Mesenchymal stem cell (in vitro differentiated cells and primary cell): ENCODE measurements at regions not wholly inside any gene's neighbourhood (a gene's known extent, or its start where the extent isn't known, plus 50 kb on each side); places are given as distances from the start of the nearest gene placed in this dataset.

Experiments used
- DNase-seq: peaks from one replicate; pipeline ENCODE4 v3.0.0-alpha.2; 2013
- H2AFZ ChIP-seq: one replicate; pipeline ENCODE4 v1.6.1; 2013; ENCODE audit warnings: low read depth, mild to moderate bottlenecking, control low read depth, inconsistent platforms, low read length, moderate library complexity
- H2AK5ac ChIP-seq: 2 replicates; pipeline ENCODE4 v1.6.1; 2013; ENCODE audit warnings: low read length, moderate library complexity, mild to moderate bottlenecking, inconsistent platforms; ENCODE audit not compliant: severe bottlenecking
- H2BK120ac ChIP-seq: one replicate; pipeline ENCODE4 v1.6.1; 2013; ENCODE audit warnings: low read depth, mild to moderate bottlenecking, inconsistent platforms, low read length, moderate library complexity
- H2BK12ac ChIP-seq, 2 experiments: one replicate each; pipeline ENCODE4 v1.6.1; 2013; ENCODE audit warnings: inconsistent platforms in 2 of 2, low read length in 2 of 2, mild to moderate bottlenecking in 2 of 2, moderate library complexity in 2 of 2, control low read depth in 1 of 2
- H2BK15ac ChIP-seq: one replicate; pipeline ENCODE4 v1.6.1; 2013; ENCODE audit warnings: mild to moderate bottlenecking, low read depth, inconsistent platforms; ENCODE audit not compliant: poor library complexity, severe bottlenecking
- H2BK5ac ChIP-seq: 2 replicates; pipeline ENCODE4 v1.6.1; 2013; ENCODE audit warnings: low read depth, mild to moderate bottlenecking, low read length, control low read depth, inconsistent platforms; ENCODE audit not compliant: poor library complexity, severe bottlenecking
- H3K14ac ChIP-seq, 2 experiments: one replicate each; pipeline ENCODE4 v1.6.1; 2013; ENCODE audit warnings: inconsistent platforms in 2 of 2, low read length in 2 of 2, control low read depth in 1 of 2, mild to moderate bottlenecking in 1 of 2, moderate library complexity in 1 of 2
- H3K18ac ChIP-seq, 2 experiments: one replicate each; pipeline ENCODE4 v1.6.1; 2013; ENCODE audit warnings: inconsistent platforms in 2 of 2, low read length in 2 of 2, control low read depth in 1 of 2, low read depth in 1 of 2, mild to moderate bottlenecking in 1 of 2
- H3K23ac ChIP-seq, 2 experiments: one replicate each; pipeline ENCODE4 v1.6.1; 2013; ENCODE audit warnings: inconsistent platforms in 2 of 2, low read length in 2 of 2, mild to moderate bottlenecking in 2 of 2, moderate library complexity in 2 of 2, control low read depth in 1 of 2
- H3K27ac ChIP-seq: 2 replicates; pipeline ENCODE4 v1.5.1; 2013; ENCODE audit warnings: mild to moderate bottlenecking, moderate library complexity, low read length, control low read depth, inconsistent platforms; ENCODE audit not compliant: poor library complexity, severe bottlenecking
- H3K27me3 ChIP-seq, 2 experiments: 2 replicates each; pipeline versions ENCODE4 v1.6.1 to v1.7.0; 2013; ENCODE audit warnings: low read length in 2 of 2, mild to moderate bottlenecking in 2 of 2, moderate library complexity in 2 of 2, control low read depth in 1 of 2, inconsistent platforms in 1 of 2; ENCODE audit not compliant: control insufficient read depth in 1 of 2, insufficient read depth in 1 of 2
- H3K36me3 ChIP-seq, 2 experiments: 2 replicates each; pipeline versions ENCODE4 v1.6.1 to v1.7.0; 2013; ENCODE audit warnings: low read length in 2 of 2, control low read depth in 1 of 2, inconsistent platforms in 1 of 2, low read depth in 1 of 2, mild to moderate bottlenecking in 1 of 2; ENCODE audit not compliant: insufficient read depth in 2 of 2, control insufficient read depth in 1 of 2
- H3K4ac ChIP-seq, 2 experiments: one replicate each; pipeline ENCODE4 v1.6.1; 2013; ENCODE audit warnings: inconsistent platforms in 2 of 2, low read length in 2 of 2, mild to moderate bottlenecking in 2 of 2, moderate library complexity in 2 of 2, control low read depth in 1 of 2, low read depth in 1 of 2
- H3K4me1 ChIP-seq: 2 replicates; pipeline ENCODE4 v1.6.1; 2013; ENCODE audit warnings: low read depth, low read length, control low read depth; ENCODE audit not compliant: control insufficient read depth, insufficient read depth
- H3K4me2 ChIP-seq: 2 replicates; pipeline ENCODE4 v1.6.1; 2013; ENCODE audit warnings: low read length, mild to moderate bottlenecking, inconsistent platforms; ENCODE audit not compliant: poor library complexity, severe bottlenecking
- H3K4me3 ChIP-seq, 2 experiments: 2 replicates each; pipeline versions ENCODE4 v1.5.1 to v1.7.0; 2013; ENCODE audit warnings: low read length in 2 of 2, mild to moderate bottlenecking in 2 of 2, control low read depth in 1 of 2, low read depth in 1 of 2; ENCODE audit not compliant: insufficient read depth in 1 of 2
- H3K79me1 ChIP-seq: replicated peaks from 2 replicates; pipeline ENCODE4 v1.6.1; 2013; ENCODE audit warnings: mild to moderate bottlenecking, control low read depth, low read length, inconsistent platforms; ENCODE audit not compliant: poor library complexity, severe bottlenecking
- H3K9ac ChIP-seq: 2 replicates; pipeline ENCODE4 v1.7.0; 2013; ENCODE audit warnings: mild to moderate bottlenecking, low read length, moderate library complexity
- H3K9me3 ChIP-seq: 2 replicates; pipeline ENCODE4 v1.7.0; 2013; ENCODE audit warnings: mild to moderate bottlenecking, low read length; ENCODE audit not compliant: control insufficient read depth
- H4K8ac ChIP-seq: one replicate; pipeline ENCODE4 v1.6.1; 2013; ENCODE audit warnings: inconsistent platforms, mild to moderate bottlenecking, low read length, moderate library complexity
- H4K91ac ChIP-seq: one replicate; pipeline ENCODE4 v1.6.1; 2013; ENCODE audit warnings: mild to moderate bottlenecking, low read length, inconsistent platforms
- WGBS: methylation state at CpG from one replicate; pipeline ENCODE4 v1.1.7; 2013; ENCODE audit warnings: mixed read lengths; 5-methylcytosine and 5-hydroxymethylcytosine counted together

DNA sequence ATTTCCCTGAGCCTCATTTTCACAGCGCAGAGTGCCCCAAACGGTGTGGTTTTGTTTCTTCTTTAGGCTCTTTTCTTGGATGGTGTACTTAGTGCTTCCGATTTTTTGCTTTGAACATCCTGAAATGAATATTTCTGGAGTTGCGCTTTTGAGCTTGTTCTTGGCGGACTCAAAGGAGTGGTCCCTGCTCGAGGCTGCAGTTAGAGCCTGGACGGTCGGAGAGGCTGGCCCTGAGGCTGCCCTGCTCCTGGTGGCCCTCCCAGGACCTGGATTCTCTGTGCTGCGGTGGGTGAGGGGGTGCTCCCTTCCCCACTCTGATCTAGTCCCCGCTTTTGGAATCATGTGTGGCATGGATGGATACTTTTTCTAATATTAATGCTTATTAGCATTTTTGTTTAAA, 291.8 kb upstream of the IRX4 start:
- DNase-seq: no peak
- H3K14ac ChIP-seq: no peak overlapping the region

DNA sequence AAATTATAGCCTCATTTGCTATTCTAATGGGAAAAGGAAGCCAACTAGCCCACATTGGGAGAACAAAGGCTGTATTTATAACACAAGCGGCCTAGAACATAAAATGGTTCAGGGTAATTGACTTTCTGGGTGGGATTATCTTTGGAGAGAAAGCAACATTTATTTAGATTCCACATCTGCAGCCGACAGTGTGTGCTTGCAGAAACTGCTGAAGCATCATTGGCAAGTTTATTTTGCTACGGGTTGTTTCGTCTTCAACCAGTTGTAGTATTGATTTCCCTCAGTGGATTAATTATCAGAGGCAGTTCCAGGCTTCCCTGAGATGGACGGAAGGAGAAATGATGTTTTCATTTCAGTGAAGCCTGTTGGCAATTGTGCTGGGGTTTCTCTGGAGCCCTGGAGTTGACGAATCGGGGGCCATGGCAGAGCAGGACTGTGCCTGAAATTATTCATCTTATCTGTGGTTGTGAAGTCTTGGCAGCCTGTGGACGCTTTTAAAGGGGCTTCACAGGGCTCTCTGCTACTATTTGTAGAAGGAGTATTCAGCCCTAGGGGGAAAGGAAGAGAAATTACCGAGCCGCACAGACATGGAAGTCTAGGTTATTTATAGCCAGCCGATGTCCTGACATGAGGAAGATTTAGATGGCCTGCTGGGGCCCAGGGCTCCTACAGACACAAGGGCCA, 290.6 kb upstream of the IRX4 start:
- H3K4me3 ChIP-seq: no peak overlapping the region
- no peak overlapping the region for H3K14ac ChIP-seq
- peaks cover 0 to 68% of the 10 kb centered on the region in 2 experiments for H3K27me3 ChIP-seq
- WGBS: 34% methylated on average over 11 of the region's 11 CpGs
- H3K9ac ChIP-seq: no peak overlapping the region
- no peak overlapping the region for H2BK120ac ChIP-seq
- H2BK5ac ChIP-seq: no peak overlapping the region
- H3K9me3 ChIP-seq: no peaks in the 10 kb centered on the region
- no peak overlapping the region for H4K8ac ChIP-seq
- H3K27ac ChIP-seq: no peak overlapping the region
- no peak overlapping the region for H2BK15ac ChIP-seq
- no peaks in the 10 kb centered on the region for H3K4me1 ChIP-seq
- H2BK12ac ChIP-seq: no peak overlapping the region
- H2AFZ ChIP-seq: no peak overlapping the region
- H3K79me1 ChIP-seq: no peaks in the 10 kb centered on the region
- no peak for DNase-seq
- H3K4ac ChIP-seq: no peak overlapping the region
- no peak overlapping the region for H2AK5ac ChIP-seq
- no peak overlapping the region for H3K18ac ChIP-seq
- H4K91ac ChIP-seq: no peak overlapping the region
- H3K4me2 ChIP-seq: no peak overlapping the region
- H3K36me3 ChIP-seq: no peaks in the 10 kb centered on the region
- H3K23ac ChIP-seq: no peak overlapping the region

More for the DNA sequence above, 291.8 kb upstream of the IRX4 start:
- Histone ChIP-seq H2BK12ac (no peak overlapping the region), H3K9ac (no peak overlapping the region), H2BK15ac (no peak overlapping the region), H2BK5ac (no peak overlapping the region), H2AFZ (no peak overlapping the region), H3K4ac (no peak overlapping the region), H2AK5ac (no peak overlapping the region), H2BK120ac (no peak overlapping the region), H3K18ac (no peak overlapping the region), H3K4me1 (no peaks in the 10 kb centered on the region), H3K36me3 (no peaks in the 10 kb centered on the region), H3K79me1 (no peaks in the 10 kb centered on the region), H4K8ac (no peak overlapping the region), H3K4me2 (no peak overlapping the region), H4K91ac (no peak overlapping the region), H3K9me3 (no peaks in the 10 kb centered on the region), H3K27ac (no peak overlapping the region), H3K27me3 (peaks cover 0 to 60% of the 10 kb centered on the region in 2 experiments), H3K4me3 (no peak overlapping the region), H3K23ac (no peak overlapping the region)
- WGBS: 78% methylated on average over 8 of the region's 10 CpGs

DNA sequence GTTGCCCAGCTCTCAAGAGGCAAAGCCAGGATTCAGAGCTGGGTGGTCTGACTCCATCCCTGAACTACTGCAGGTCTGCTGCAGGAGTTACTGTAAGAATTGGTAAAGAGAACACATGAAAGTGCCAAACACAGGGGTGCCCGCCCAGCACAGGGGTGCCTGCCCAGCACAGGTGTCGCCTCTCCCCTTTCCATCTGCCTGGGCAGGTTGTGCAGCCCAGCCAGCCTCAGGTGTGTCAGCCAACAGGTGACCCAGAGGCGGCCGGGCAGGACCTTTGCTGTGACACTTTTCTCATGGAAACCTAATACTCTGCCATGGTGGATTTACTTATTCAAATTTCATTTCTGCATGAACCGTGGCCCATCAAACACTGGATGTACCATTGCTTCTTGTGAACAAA, 289.7 kb upstream of the IRX4 start:
- Histone ChIP-seq H3K18ac (no peak overlapping the region), H3K9ac (no peak overlapping the region), H3K4ac (no peak overlapping the region), H3K14ac (no peak overlapping the region), H4K91ac (no peak overlapping the region), H3K27me3 (peaks cover 0 to 69% of the 10 kb centered on the region in 2 experiments), H2BK5ac (no peak overlapping the region), H3K23ac (no peak overlapping the region), H3K36me3 (no peaks in the 10 kb centered on the region), H3K4me3 (no peak overlapping the region), H2BK12ac (no peak overlapping the region), H2BK120ac (no peak overlapping the region), H3K4me2 (no peak overlapping the region), H2BK15ac (no peak overlapping the region), H2AFZ (no peak overlapping the region), H3K4me1 (no peaks in the 10 kb centered on the region), H2AK5ac (no peak overlapping the region), H3K27ac (no peak overlapping the region), H3K79me1 (no peaks in the 10 kb centered on the region), H3K9me3 (no peaks in the 10 kb centered on the region), H4K8ac (no peak overlapping the region)
- no peak for DNase-seq
- 70% methylated on average over 5 of the region's 5 CpGs for whole genome bisulfite sequencing

DNA sequence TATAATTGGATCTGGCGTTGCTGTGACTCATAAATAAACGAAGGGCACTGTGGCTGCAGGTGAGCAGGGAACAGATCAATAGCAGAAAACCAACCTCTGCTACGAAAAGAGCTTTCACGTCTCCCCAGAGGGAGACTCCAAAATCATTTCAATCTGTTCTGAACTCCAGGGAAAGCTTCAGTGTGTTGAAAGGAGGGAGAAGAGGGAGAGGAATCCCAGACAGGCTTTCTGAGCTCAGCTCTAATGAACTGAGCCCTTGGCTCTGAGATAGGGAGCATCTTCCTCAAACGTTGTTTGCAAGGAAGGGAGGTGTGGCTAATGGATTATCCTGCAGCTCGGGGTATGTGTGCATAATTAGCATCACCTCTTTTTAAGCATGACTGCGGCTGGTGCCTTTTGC, 288.0 kb upstream of the IRX4 start:
- Histone ChIP-seq H2AK5ac (no peak overlapping the region), H3K4me1 (no peaks in the 10 kb centered on the region), H3K4ac (no peak overlapping the region), H3K79me1 (no peaks in the 10 kb centered on the region), H3K9ac (no peak overlapping the region), H2BK5ac (no peak overlapping the region), H3K27me3 (peaks cover 0 to 72% of the 10 kb centered on the region in 2 experiments), H3K4me3 (no peak overlapping the region), H3K23ac (no peak overlapping the region), H2BK120ac (no peak overlapping the region), H3K27ac (no peak overlapping the region), H3K14ac (no peak overlapping the region), H3K9me3 (no peaks in the 10 kb centered on the region), H4K91ac (no peak overlapping the region), H2AFZ (no peak overlapping the region), H3K18ac (no peak overlapping the region), H2BK12ac (no peak overlapping the region), H3K36me3 (no peaks in the 10 kb centered on the region), H2BK15ac (no peak overlapping the region), H4K8ac (no peak overlapping the region), H3K4me2 (no peak overlapping the region)
- no peak for DNase-seq
- WGBS: 70% methylated on average over 7 of the region's 7 CpGs
